B cell (primary cell): ENCODE measurements at regions not wholly inside any gene's neighbourhood (a gene's known extent, or its start where the extent isn't known, plus 50 kb on each side); places are given as distances from the start of the nearest gene placed in this dataset.

Experiments
- ATAC-seq: fragments of 200-7000 bp; cut with Tn5 transposase; one replicate; pipeline ENCODE4 v1.10.0; 2021; ENCODE audit warnings: low read depth, mild to moderate bottlenecking, moderate number of reproducible peaks, moderate library complexity
- CTCF ChIA-PET: fragments of 350-600 bp; sonication (Branson Sonifier 250); formaldehyde crosslinking; loops from one replicate; lab custom pipeline; 2021; ENCODE audit warnings: antibody characterized with exemption, inconsistent platforms; lab: Charles Lee
- POLR2A ChIA-PET: fragments of 350-600 bp; sonication (Branson Sonifier 250); formaldehyde crosslinking; loops from one replicate; lab custom pipeline; 2021; ENCODE audit warnings: antibody characterized with exemption; lab: Charles Lee
- DNase-seq: peaks from one replicate; pipeline ENCODE4 v3.0.0; 2013
- H2AFZ ChIP-seq: 2 replicates; pipeline ENCODE4 v1.6.1; 2012; ENCODE audit warnings: mild to moderate bottlenecking, low read depth, low read length; ENCODE audit not compliant: insufficient read depth, poor library complexity, severe bottlenecking
- H3K27ac ChIP-seq, 2 donors: 1 replicate in 1 of 2; 2 replicates in 1 of 2; pipeline ENCODE4 v1.5.1; 2012 to 2013; ENCODE audit warnings: low read length in 2 of 2, mild to moderate bottlenecking in 2 of 2, moderate library complexity in 1 of 2
- H3K27me3 ChIP-seq, 4 experiments: fragments of 200-600 bp in 1 of 4; sonication (generic) in 1 of 4; replicated peaks in 1 of 4; 1 replicate in 2 of 4; 2 replicates in 2 of 4; pipeline versions ENCODE4 v1.6.1 to v1.7.0; 2013 to 2016; ENCODE audit warnings: low read length in 3 of 4, mild to moderate bottlenecking in 2 of 4, mixed read lengths in 1 of 4, moderate library complexity in 1 of 4; ENCODE audit not compliant: insufficient read depth in 4 of 4, control insufficient read depth in 3 of 4; ENCODE audit errors: control extremely low read depth in 1 of 4
- H3K36me3 ChIP-seq, 2 experiments: replicated peaks in 1 of 2; 1 replicate in 1 of 2; 2 replicates in 1 of 2; pipeline versions ENCODE4 v1.6.1 to v1.7.1; 2013; ENCODE audit warnings: low read length in 1 of 2; ENCODE audit not compliant: insufficient read depth in 2 of 2, control insufficient read depth in 1 of 2; ENCODE audit errors: control extremely low read depth in 1 of 2, extremely low read depth in 1 of 2
- H3K4me1 ChIP-seq, 2 donors: fragments of 200-600 bp in 1 of 2; sonication (generic) in 1 of 2; 1 replicate in 1 of 2; 2 replicates in 1 of 2; pipeline versions ENCODE4 v1.5.1 to v1.6.1; 2013 to 2017; ENCODE audit warnings: low read length in 2 of 2; ENCODE audit not compliant: control insufficient read depth in 2 of 2, insufficient read depth in 2 of 2
- H3K4me2 ChIP-seq: replicated peaks from 2 replicates; pipeline ENCODE3; 2012; ENCODE audit warnings: mild to moderate bottlenecking, low read depth, low read length; ENCODE audit not compliant: poor library complexity, severe bottlenecking
- H3K4me3 ChIP-seq, 5 experiments: fragments of 200-600 bp in 1 of 5; sonication (generic) in 1 of 5; 1 replicate in 3 of 5; 2 replicates in 2 of 5; pipeline versions ENCODE4 v1.5.1 to v1.7.0; 2011 to 2016; ENCODE audit warnings: low read length in 4 of 5, mild to moderate bottlenecking in 4 of 5, low read depth in 2 of 5, control low read depth in 1 of 5, moderate library complexity in 1 of 5; ENCODE audit not compliant: insufficient read depth in 1 of 5; ENCODE audit errors: control extremely low read depth in 1 of 5, extremely low read depth in 1 of 5
- H3K79me2 ChIP-seq: fragments of 200-600 bp; sonication (generic); one replicate; pipeline ENCODE4 v1.6.0; 2016; ENCODE audit warnings: low read length; ENCODE audit not compliant: control insufficient read depth, insufficient read depth
- H3K9ac ChIP-seq: fragments of 200-600 bp; sonication (generic); 2 replicates; pipeline ENCODE4 v1.6.1; 2017; ENCODE audit warnings: mild to moderate bottlenecking, low read length, moderate library complexity
- H3K9me3 ChIP-seq, 3 donors: one replicate each; pipeline versions ENCODE4 v1.6.1 to v1.7.1; 2013; ENCODE audit warnings: low read length in 2 of 3; ENCODE audit not compliant: control insufficient read depth in 2 of 3, insufficient read depth in 1 of 3; ENCODE audit errors: control extremely low read depth in 1 of 3
- H4K20me1 ChIP-seq: 2 replicates; pipeline ENCODE4 v1.6.0; 2012; ENCODE audit warnings: mild to moderate bottlenecking, low read length; ENCODE audit not compliant: insufficient read depth, control insufficient read depth, poor library complexity, severe bottlenecking
- H3K27ac Mint-ChIP-seq: one replicate; pipeline ENCODE4 v1.8.0; 2021; ENCODE audit warnings: mixed read lengths
- H3K27me3 Mint-ChIP-seq: one replicate; pipeline ENCODE4 v1.8.0; 2021; ENCODE audit warnings: mixed read lengths
- H3K4me1 Mint-ChIP-seq: one replicate; pipeline ENCODE4 v1.8.0; 2021; ENCODE audit warnings: mixed read lengths
- H3K4me3 Mint-ChIP-seq: one replicate; pipeline ENCODE4 v1.8.0; 2021; ENCODE audit warnings: mixed read lengths
- H3K9me3 Mint-ChIP-seq: one replicate; pipeline ENCODE4 v1.8.0; 2022; ENCODE audit warnings: mixed read lengths; ENCODE audit not compliant: insufficient read depth
- CTCF ChIP-seq: fragments of 200-600 bp; IDR thresholded peaks from one replicate; pipeline ENCODE4 v1.8.0; 2022; ENCODE audit warnings: antibody characterized with exemption, mild to moderate bottlenecking
- EZH2 ChIP-seq: IDR thresholded peaks from 2 replicates; pipeline ENCODE4 v1.6.1; 2012; ENCODE audit warnings: borderline replicate concordance, low read depth, mild to moderate bottlenecking, moderate library complexity, low read length; ENCODE audit not compliant: insufficient read depth, poor library complexity, severe bottlenecking
- WGBS: methylation state at CpG from one replicate; pipeline ENCODE4 v1.1.5; 2013; ENCODE audit warnings: missing lambda C conversion rate; ENCODE audit not compliant: insufficient coverage; 5-methylcytosine and 5-hydroxymethylcytosine counted together
- intact Hi-C: fragments of 100-400 bp; cut with micrococcal nuclease; formaldehyde crosslinking; loops from one replicate; pipeline ENCODE4 v1.10.0; 2022

GRCh38 chr18:70522183-70522680 lies 233.4 kb downstream of the SOCS6 start:
- intact Hi-C loops, result no loop called here
- CTCF ChIA-PET, result no interaction called here
- Histone ChIP-seq H4K20me1 (no peaks in the 10 kb centered on the region), H3K4me2 (no peak overlapping the region), H3K36me3 (no peaks in the 10 kb centered on the region), H3K4me3 (no peak overlapping the region), H3K4me1 (no peaks in the 10 kb centered on the region), H3K79me2 (no peaks in the 10 kb centered on the region), H3K9me3 (peaks cover 0 to 2% (median 0%) of the 10 kb centered on the region in 3 donors), H2AFZ (no peak overlapping the region), H3K9ac (no peak overlapping the region), H3K27me3 (no peaks in the 10 kb centered on the region), H3K27ac (no peak overlapping the region)
- Mint-ChIP-seq H3K4me1 (no peaks in the 10 kb centered on the region), H3K9me3 (peaks cover 2% of the 10 kb centered on the region), H3K27ac (no peak overlapping the region), H3K27me3 (no peaks in the 10 kb centered on the region), H3K4me3 (no peak overlapping the region)
- 95% methylated on average over 3 of the region's 5 CpGs for WGBS
- no peak for DNase-seq
- TF ChIP-seq CTCF (no peak), EZH2 (no peak)
- ATAC-seq, result no peak
- POLR2A ChIA-PET, result no interaction called here

- CTCF ChIA-PET, result interaction anchor here (1.6 kb wide), 1 partner anchor 30 kb away, joined by 3 read pairs; no protein-coding TSS in a partner anchor
- no peak overlapping the region for H3K4me3 Mint-ChIP-seq
- Histone ChIP-seq H3K4me1 (no peaks in the 10 kb centered on the region), H4K20me1 (no peaks in the 10 kb centered on the region), H3K27me3 (no peaks in the 10 kb centered on the region), H3K27ac (no peak overlapping the region), H3K36me3 (no peaks in the 10 kb centered on the region), H3K4me3 (no peak overlapping the region), H3K79me2 (no peaks in the 10 kb centered on the region), H2AFZ (no peak overlapping the region), H3K9ac (no peak overlapping the region), H3K9me3 (no peaks in the 10 kb centered on the region), H3K4me2 (no peak overlapping the region)
- 100% methylated on average over 1 of the region's 1 CpG for WGBS
- TF ChIP-seq CTCF, result no peak
- no peak for TF ChIP-seq EZH2
- H3K27me3 Mint-ChIP-seq, result no peaks in the 10 kb centered on the region
- H3K27ac Mint-ChIP-seq, result no peak overlapping the region
- no peaks in the 10 kb centered on the region for H3K4me1 Mint-ChIP-seq
- DNase-seq, result no peak
- intact Hi-C loops, result no loop called here
- ATAC-seq, result no peak
- POLR2A ChIA-PET, result no interaction called here
- H3K9me3 Mint-ChIP-seq, result no peaks in the 10 kb centered on the region
Observed at GRCh38 chr18:70520867-70521266, 232.0 kb downstream of the SOCS6 start.
